NCI-H748 treated with DMSO at 0.1 percent for 48 hours (cell line): ENCODE measurements at regions not wholly inside any gene's neighbourhood (a gene's known extent, or its start where the extent isn't known, plus 50 kb on each side); places are given as distances from the start of the nearest gene placed in this dataset.

ENCODE experiments used
- DNase-seq: peaks from one replicate; lab custom pipeline; 2025; lab: John Stamatoyannopoulos, UW

DNA sequence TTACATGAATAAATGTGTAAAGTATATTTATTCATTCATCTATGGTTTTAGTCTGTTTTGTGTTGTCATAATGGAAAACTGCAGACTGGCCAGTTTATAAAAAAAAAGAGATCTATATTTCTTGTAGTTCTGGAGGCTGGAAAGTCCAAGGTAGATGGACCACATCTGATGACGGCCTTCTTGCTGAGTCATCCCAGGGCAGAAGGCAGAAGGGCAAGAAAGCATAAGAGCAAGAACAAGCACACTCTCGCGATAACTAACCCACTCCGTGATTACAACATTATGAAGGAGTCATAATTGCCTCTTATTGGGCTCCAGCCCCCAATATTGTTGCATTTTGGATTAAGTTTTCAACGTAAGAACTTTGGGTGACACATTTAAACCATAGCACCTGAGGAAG lies 180.4 kb upstream of the DAB2 start:
- DNase-seq: no peak

DNA sequence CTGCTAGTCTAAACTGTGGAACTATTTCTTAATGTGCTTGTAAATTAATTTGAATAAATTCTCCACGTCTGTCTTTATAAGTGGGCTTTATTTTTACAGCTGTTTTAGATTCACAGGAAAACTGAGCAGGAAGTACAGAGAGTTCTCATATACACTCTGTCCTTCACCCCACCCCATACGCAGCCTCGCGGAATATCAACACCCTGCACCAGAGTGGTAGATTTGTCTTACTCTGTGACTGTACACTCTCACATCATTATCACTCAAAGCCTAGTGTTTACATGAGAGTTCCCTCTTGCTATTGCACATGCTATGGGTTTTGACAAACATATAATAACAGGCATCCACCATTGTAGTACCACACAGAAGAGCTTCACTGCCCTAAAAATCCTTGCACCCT lies 179.7 kb upstream of the DAB2 start:
- DNase-seq: peak; percentile 54

GRCh38 chr5:39599721-39600431 lies 175.1 kb upstream of the DAB2 start:
- peak; percentile 56 for DNase-seq

DNA sequence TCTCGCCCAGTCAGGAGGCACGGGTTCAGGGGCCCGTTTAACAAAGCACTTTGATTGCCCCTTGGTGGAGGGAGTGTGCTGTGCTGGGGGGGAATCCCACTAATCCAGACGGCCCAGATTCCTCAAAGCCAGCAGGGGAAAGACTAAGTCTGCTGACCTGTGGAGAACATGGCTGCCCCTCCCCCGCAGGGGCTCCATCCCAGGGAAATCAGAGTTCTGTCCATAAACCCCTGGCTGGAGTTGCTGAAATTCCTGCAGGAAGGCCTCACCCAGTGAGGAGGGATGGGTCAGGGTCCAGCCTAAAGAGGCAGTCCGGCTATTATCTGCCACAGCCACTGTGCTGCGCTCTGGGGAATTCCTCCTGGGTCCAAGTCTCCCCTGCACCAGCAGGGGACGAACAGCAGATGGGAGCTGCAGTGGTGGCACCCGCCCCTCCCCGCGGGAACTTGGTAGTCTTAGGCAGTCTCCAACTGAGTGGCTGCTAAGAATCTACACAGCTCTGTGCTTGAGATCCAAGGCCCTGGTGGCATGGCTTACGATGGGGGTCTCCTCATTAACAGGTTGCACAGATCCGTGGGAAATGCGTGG lies 174.0 kb upstream of the DAB2 start:
- no peak for DNase-seq

DNA sequence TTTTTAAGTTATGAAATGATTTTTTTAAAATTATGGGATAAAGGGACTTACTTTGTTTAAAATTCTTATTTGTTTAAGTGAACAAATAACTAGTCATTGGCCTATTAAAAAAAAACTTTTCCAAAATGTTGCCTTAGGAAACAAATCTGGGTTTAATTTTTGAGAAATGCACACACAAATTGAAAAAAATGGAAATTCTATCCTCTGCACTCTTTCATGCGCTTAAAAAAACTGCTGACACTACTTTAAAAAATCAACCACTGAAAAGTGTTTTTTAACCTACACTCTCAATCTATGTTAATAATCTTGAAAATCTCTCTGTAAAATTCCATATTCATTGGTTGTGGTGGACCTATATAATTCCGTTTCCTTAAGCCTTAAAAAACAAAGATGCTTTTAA lies 163.4 kb upstream of the DAB2 start:
- DNase-seq: no peak

DNA sequence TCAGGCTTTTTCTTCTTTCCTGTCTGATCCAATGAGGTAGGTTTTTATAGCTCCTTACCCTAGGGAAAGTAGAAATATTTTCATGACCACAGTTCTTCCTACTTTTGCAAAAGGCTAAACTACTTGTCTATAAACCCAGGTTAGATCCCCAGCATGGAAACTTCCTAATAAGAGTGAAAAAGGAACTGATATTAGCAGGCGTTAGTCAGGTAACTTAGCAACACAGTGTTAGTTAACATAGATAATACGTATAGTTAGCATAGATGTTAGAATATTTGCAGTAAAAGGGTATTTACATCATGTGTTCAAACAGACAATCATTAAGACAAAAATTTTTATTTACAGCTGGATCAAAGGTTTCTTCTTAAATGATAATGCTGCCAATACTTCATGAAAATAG lies 162.9 kb upstream of the DAB2 start:
- DNase-seq: no peak

- no peak for DNase-seq
These were observed 161.4 kb upstream of the DAB2 start for GRCh38 chr5:39586185-39586584.

DNA sequence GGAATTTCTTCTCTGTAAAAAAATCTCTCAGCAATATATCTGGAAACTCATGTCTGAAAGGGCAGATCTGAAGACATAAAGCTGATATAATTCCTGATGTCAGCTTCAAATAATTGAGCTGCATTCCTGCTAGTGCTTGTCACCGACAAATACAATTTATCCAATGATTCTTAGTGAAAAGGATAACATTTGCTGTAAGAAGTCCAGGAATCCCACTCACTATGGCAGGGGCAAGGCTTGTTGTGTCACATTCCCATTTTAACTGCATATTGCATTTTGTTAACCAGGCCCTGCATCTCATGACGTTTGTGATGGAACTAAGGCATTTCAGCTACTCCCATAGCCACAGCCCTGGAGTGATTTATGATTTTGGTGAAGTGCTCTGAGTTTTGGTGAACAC lies 160.1 kb upstream of the DAB2 start:
- no peak for DNase-seq

DNA sequence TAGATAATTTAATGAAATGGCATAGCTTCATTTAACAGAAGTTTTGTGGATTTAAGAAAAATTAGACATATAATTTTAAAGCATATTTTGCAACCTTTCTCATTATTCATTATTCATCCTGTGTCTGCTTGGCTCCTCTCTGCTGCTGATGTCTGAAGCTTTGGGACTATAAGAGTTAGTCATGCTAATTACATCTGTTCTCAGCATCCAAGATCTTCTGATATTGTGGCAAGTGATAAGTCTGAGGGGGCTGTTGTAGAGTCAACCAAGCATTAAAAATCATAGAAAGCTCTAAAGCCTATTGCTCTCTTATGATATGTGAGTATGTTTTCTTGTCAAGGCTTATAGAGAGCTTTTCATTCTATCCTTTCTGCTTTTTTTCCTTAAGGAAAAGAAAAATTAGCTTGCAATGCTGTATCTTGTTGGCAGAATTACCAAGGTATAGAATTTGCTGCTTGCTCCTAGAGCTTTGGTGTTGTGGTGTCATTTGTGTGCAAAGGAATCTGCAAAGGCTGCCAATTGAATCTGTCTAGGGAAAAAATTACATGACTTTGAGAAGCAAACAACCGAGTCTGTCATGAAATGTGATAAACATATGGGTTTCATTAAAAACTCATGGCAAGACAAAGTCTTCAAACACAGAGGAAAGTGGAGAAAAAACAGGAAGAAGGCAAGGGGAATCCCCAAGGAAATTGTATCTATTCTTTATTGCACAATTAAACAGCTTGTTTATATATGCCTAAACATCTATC lies 156.1 kb upstream of the DAB2 start:
- DNase-seq: no peak

GRCh38 chr5:39579750-39580149 lies 155.0 kb upstream of the DAB2 start:
- no peak for DNase-seq

DNA sequence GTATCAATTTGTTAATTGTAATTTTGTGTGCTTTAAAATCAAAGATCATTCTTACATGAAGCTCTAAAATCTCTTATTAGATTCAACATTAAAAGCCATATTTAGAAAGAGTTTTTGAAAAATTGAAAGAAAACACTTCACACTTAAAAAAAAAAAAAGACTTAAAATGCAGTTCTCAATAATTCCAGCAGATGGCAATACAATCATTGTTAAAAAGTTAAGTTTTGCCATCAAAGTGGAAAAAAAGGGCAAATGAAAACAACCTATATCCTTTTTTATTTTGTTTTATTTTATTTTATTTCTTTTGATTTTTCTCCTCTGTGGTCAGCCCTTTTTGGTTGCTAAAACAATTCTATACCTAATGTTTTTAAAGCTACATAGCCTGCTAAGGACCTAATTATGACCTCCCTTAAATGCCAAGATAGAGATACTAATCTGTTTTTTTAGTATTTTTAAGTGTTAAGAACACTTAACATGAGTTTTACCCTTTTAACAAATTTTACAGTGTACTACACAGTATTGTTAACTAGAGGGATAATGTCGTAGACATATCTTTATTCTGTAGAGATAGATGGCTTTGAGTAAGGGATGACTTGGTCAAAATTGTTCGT lies 154.2 kb upstream of the DAB2 start:
- peak; percentile 38 for DNase-seq

- DNase-seq: peak; percentile 39
These were observed 152.7 kb upstream of the DAB2 start for GRCh38 chr5:39577529-39577928.

DNA sequence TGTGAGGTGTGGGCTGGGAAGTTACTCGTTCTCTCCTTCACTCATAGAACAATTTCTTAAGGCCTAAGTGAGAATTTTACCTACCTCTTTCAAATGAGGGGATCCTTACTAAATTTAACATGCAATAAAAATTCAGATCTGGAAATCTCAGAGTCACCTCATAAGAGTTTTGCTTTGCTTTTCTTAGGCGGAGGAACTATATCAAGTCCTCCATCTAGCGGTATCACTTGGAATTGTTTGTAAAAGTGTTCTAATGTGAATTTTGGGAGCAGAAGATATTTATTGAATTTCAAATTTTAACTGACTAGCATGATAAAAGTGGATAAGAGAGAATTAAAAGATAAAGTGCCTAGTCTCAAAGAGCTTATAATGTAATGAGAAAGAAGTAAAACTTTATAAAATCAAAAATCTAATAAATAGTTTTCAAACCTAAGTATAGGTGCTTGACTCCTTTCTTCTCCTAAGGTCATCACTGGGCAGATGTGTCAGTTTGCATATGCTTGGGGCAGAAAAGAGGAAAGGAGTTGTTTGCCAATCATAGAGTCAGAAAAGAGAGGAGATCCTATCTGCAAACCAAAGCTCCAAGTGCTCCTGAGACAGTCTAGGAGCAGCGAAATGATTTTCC lies 145.7 kb upstream of the DAB2 start:
- DNase-seq: peak; percentile 69

- no peak for DNase-seq
These were observed 145.1 kb upstream of the DAB2 start for GRCh38 chr5:39569857-39570256.

GRCh38 chr5:39566891-39567290 lies 142.1 kb upstream of the DAB2 start:
- no peak for DNase-seq

DNA sequence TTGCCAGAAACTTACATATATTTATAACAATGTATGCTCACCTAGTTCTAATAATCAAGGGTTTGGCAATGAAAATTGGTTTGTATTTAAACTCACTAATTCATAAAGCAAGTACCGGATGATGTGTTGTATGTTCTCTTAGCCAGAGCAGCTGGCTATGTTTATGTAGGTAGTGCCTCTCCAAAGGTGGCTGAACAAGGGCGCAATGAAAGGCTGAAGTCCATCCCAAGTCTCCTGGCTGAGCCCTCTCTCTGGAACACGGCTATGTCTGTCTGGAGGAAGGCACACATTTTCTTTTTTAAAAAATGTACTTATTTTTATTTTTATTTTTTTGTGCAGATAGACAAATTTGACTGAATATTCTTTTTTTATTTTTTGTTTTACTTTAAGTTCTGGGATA lies 141.2 kb upstream of the DAB2 start:
- no peak for DNase-seq

- DNase-seq: no peak
These were observed 136.6 kb upstream of the DAB2 start for GRCh38 chr5:39561421-39561820.

DNA sequence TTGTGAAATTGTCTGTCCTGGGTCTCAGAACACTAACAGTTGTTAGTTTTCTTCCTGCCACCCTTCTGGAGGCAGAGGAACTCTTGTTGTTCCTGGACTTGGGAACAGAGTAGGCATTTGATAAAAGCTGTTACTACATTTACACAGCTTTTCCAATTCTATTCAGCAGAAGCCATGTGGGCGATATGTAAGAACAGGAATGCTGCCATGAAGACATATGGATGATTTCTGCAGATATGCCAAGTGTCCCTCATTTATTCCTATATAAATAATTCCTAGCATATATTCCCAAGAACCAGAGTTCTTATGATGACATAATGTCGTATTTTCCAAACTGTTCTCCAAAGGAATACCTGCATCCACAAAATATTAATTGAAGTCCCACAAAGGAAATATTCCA lies 135.9 kb upstream of the DAB2 start:
- DNase-seq: no peak

- DNase-seq: no peak
These were observed 135.1 kb upstream of the DAB2 start for GRCh38 chr5:39559923-39560322.

GRCh38 chr5:39558541-39558940 lies 133.8 kb upstream of the DAB2 start:
- DNase-seq: no peak

DNA sequence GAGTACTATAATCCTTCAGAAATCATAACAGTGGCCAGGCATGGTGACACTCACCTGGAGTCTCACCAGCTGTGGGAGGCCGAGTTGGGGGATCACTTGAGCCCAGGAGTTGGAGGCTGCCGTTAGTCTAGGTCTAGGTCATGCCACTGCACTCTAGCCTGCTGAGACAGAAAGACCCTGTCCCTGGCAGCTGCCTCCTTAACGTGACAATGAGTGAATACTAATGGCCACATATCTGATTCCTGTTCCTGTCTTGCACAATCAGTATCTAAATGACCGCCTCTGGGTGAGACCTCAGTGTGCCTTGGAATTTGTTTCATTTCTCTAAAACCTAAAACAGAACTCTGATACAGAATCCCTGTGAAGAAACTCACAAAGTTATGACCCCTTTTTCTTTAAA lies 131.0 kb upstream of the DAB2 start:
- DNase-seq: no peak

DNA sequence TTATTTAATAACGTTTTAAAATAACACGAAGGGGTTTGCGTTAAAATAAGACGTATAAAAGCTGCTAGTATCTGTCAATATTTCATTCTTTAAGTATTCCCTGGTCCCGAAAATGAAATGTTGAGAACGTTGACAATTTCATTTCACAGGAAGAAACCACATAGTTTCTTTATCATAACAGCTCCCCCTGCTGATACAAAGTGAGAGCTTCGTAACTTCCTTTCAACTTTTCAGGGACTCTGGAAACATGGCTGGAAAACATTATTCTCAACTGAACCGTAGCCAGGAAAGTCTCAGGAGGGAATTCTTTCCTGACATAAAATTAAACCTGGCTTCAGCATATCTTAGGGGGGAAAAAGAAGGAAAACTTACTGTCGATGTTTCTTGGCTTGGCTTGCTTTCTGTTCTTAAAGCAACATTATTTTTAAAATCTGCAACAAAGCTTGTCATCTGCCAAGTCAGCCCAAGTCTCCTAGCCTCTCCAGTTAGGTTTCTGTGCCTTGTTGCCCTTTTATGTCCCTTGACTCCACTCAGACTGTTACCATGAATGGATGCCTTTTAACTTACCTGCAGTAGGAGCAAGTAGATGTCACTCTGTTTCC lies 122.9 kb upstream of the DAB2 start:
- DNase-seq: peak; percentile 65
